A673 (cell line): ENCODE measurements at regions not wholly inside any gene's neighbourhood (a gene's known extent, or its start where the extent isn't known, plus 50 kb on each side); places are given as distances from the start of the nearest gene placed in this dataset.

Experiments
- CTCF ChIP-seq: fragments of 300-800, 200-600 bp; sonication (generic); conservative IDR thresholded peaks from 2 replicates; pipeline ENCODE4 v1.5.1; 2017; ENCODE audit warnings: low read depth, mild to moderate bottlenecking, antibody characterized with exemption, low read length, moderate library complexity, mixed read lengths
- EZH2 ChIP-seq: fragments of 200-600 bp; sonication (generic); IDR thresholded peaks from 2 replicates; pipeline ENCODE4 v1.6.1; 2017; ENCODE audit warnings: borderline replicate concordance, low read depth, mild to moderate bottlenecking, mixed read lengths, antibody characterized with exemption, low read length; ENCODE audit not compliant: poor library complexity, severe bottlenecking

- TF ChIP-seq CTCF (peak; percentile 53), EZH2 (no peak)
Measured at GRCh38 chr6:159463119-159463829, 229.8 kb downstream of the SOD2 start.
